HUES48 (cell line): ENCODE measurements at regions not wholly inside any gene's neighbourhood (a gene's known extent, or its start where the extent isn't known, plus 50 kb on each side); places are given as distances from the start of the nearest gene placed in this dataset.

Source experiments
- H3K27ac ChIP-seq: one replicate; pipeline ENCODE4 v1.7.0; 2013; ENCODE audit warnings: low read depth, low read length, inconsistent platforms
- H3K27me3 ChIP-seq: 2 replicates; pipeline ENCODE4 v1.6.1; 2013; ENCODE audit warnings: mild to moderate bottlenecking, low read length; ENCODE audit not compliant: control insufficient read depth, insufficient read depth
- H3K36me3 ChIP-seq: 2 replicates; pipeline ENCODE4 v1.6.1; 2013; ENCODE audit warnings: low read length; ENCODE audit not compliant: control insufficient read depth, insufficient read depth
- H3K4me1 ChIP-seq: 2 replicates; pipeline ENCODE4 v1.6.1; 2013; ENCODE audit warnings: mild to moderate bottlenecking, low read length; ENCODE audit not compliant: control insufficient read depth, insufficient read depth
- H3K4me3 ChIP-seq: 2 replicates; pipeline ENCODE4 v1.5.1; 2013; ENCODE audit warnings: mild to moderate bottlenecking, low read depth, low read length
- H3K9ac ChIP-seq: 2 replicates; pipeline ENCODE4 v1.6.1; 2013; ENCODE audit warnings: mild to moderate bottlenecking, low read depth, low read length, moderate library complexity
- H3K9me3 ChIP-seq: 2 replicates; pipeline ENCODE4 v1.6.1; 2013; ENCODE audit warnings: low read length; ENCODE audit not compliant: control insufficient read depth, insufficient read depth

GRCh38 chr6:105568142-105568541 lies 165.3 kb upstream of the PREP start:
- H3K27ac ChIP-seq = no peak overlapping the region
- no peak overlapping the region for H3K9ac ChIP-seq
- no peak overlapping the region for H3K4me3 ChIP-seq
- H3K27me3 ChIP-seq = no peaks in the 10 kb centered on the region
- no peaks in the 10 kb centered on the region for H3K9me3 ChIP-seq
- H3K4me1 ChIP-seq = peaks cover 5% of the 10 kb centered on the region; the same call in 1 of the 2 replicates
- H3K36me3 ChIP-seq = no peaks in the 10 kb centered on the region

- Histone ChIP-seq H3K9me3 (no peaks in the 10 kb centered on the region), H3K4me3 (no peak overlapping the region), H3K27ac (no peak overlapping the region), H3K9ac (no peak overlapping the region), H3K4me1 (peaks cover 5% of the 10 kb centered on the region; the same call in 1 of the 2 replicates), H3K36me3 (no peaks in the 10 kb centered on the region), H3K27me3 (no peaks in the 10 kb centered on the region)
Observed at GRCh38 chr6:105567140-105567539, 164.3 kb upstream of the PREP start.

GRCh38 chr6:105566503-105566902 lies 163.6 kb upstream of the PREP start:
- H3K4me3 ChIP-seq = no peak overlapping the region
- no peaks in the 10 kb centered on the region for H3K36me3 ChIP-seq
- no peaks in the 10 kb centered on the region for H3K9me3 ChIP-seq
- no peak overlapping the region for H3K9ac ChIP-seq
- peaks cover 5% of the 10 kb centered on the region; the same call in 1 of the 2 replicates for H3K4me1 ChIP-seq
- no peaks in the 10 kb centered on the region for H3K27me3 ChIP-seq
- no peak overlapping the region for H3K27ac ChIP-seq

GRCh38 chr6:105564121-105564902 lies 161.4 kb upstream of the PREP start:
- H3K36me3 ChIP-seq = no peaks in the 10 kb centered on the region
- H3K4me3 ChIP-seq = no peak overlapping the region
- H3K4me1 ChIP-seq = peaks cover 5% of the 10 kb centered on the region; the same call in 1 of the 2 replicates
- H3K9ac ChIP-seq = no peak overlapping the region
- H3K9me3 ChIP-seq = no peaks in the 10 kb centered on the region
- H3K27me3 ChIP-seq = no peaks in the 10 kb centered on the region
- H3K27ac ChIP-seq = no peak overlapping the region

GRCh38 chr6:105562027-105562426 lies 159.1 kb upstream of the PREP start:
- Histone ChIP-seq H3K9me3 (no peaks in the 10 kb centered on the region), H3K36me3 (no peaks in the 10 kb centered on the region), H3K27me3 (no peaks in the 10 kb centered on the region), H3K27ac (no peak overlapping the region), H3K9ac (no peak overlapping the region), H3K4me1 (peaks cover 5% of the 10 kb centered on the region; the same call in 1 of the 2 replicates), H3K4me3 (no peak overlapping the region)

- Histone ChIP-seq H3K27ac (no peak overlapping the region), H3K9ac (no peak overlapping the region), H3K36me3 (no peaks in the 10 kb centered on the region), H3K4me3 (no peak overlapping the region), H3K4me1 (peaks cover 5% of the 10 kb centered on the region; the same call in 1 of the 2 replicates), H3K27me3 (no peaks in the 10 kb centered on the region), H3K9me3 (no peaks in the 10 kb centered on the region)
Observed at GRCh38 chr6:105561486-105561885, 158.6 kb upstream of the PREP start.

GRCh38 chr6:105560611-105561066 lies 157.8 kb upstream of the PREP start:
- H3K27me3 ChIP-seq = no peaks in the 10 kb centered on the region
- H3K4me1 ChIP-seq = peaks cover 5% of the 10 kb centered on the region; the same call in 1 of the 2 replicates
- H3K9me3 ChIP-seq = no peaks in the 10 kb centered on the region
- no peak overlapping the region for H3K9ac ChIP-seq
- no peaks in the 10 kb centered on the region for H3K36me3 ChIP-seq
- H3K27ac ChIP-seq = no peak overlapping the region
- H3K4me3 ChIP-seq = no peak overlapping the region

GRCh38 chr6:105557291-105557690 lies 154.4 kb upstream of the PREP start:
- Histone ChIP-seq H3K9me3 (no peaks in the 10 kb centered on the region), H3K27me3 (no peaks in the 10 kb centered on the region), H3K9ac (no peak overlapping the region), H3K27ac (no peak overlapping the region), H3K36me3 (no peaks in the 10 kb centered on the region), H3K4me3 (no peak overlapping the region), H3K4me1 (no peaks in the 10 kb centered on the region)

GRCh38 chr6:105553171-105553570 lies 150.3 kb upstream of the PREP start:
- Histone ChIP-seq H3K27me3 (no peaks in the 10 kb centered on the region), H3K4me3 (no peak overlapping the region), H3K9me3 (no peaks in the 10 kb centered on the region), H3K36me3 (no peaks in the 10 kb centered on the region), H3K9ac (no peak overlapping the region), H3K4me1 (no peaks in the 10 kb centered on the region), H3K27ac (no peak overlapping the region)

GRCh38 chr6:105550955-105551620 lies 148.2 kb upstream of the PREP start:
- Histone ChIP-seq H3K4me1 (no peaks in the 10 kb centered on the region), H3K36me3 (no peaks in the 10 kb centered on the region), H3K9me3 (no peaks in the 10 kb centered on the region), H3K4me3 (no peak overlapping the region), H3K9ac (no peak overlapping the region), H3K27me3 (no peaks in the 10 kb centered on the region), H3K27ac (no peak overlapping the region)

- Histone ChIP-seq H3K9ac (no peak overlapping the region), H3K27me3 (no peaks in the 10 kb centered on the region), H3K36me3 (no peaks in the 10 kb centered on the region), H3K9me3 (no peaks in the 10 kb centered on the region), H3K27ac (no peak overlapping the region), H3K4me1 (no peaks in the 10 kb centered on the region), H3K4me3 (no peak overlapping the region)
Observed at GRCh38 chr6:105546754-105547153, 143.9 kb upstream of the PREP start.
